HUES6 (cell line): ENCODE measurements at regions not wholly inside any gene's neighbourhood (a gene's known extent, or its start where the extent isn't known, plus 50 kb on each side); places are given as distances from the start of the nearest gene placed in this dataset.

Experiments used
- H3K27ac ChIP-seq: 2 replicates; pipeline ENCODE4 v1.7.0; 2013; ENCODE audit warnings: low read depth, mild to moderate bottlenecking, low read length, inconsistent platforms
- H3K27me3 ChIP-seq: 2 replicates; pipeline ENCODE4 v1.6.1; 2013; ENCODE audit warnings: low read length; ENCODE audit not compliant: control insufficient read depth, insufficient read depth
- H3K36me3 ChIP-seq: 2 replicates; pipeline ENCODE4 v1.6.1; 2013; ENCODE audit warnings: low read length; ENCODE audit not compliant: control insufficient read depth, insufficient read depth
- H3K4me1 ChIP-seq: 2 replicates; pipeline ENCODE4 v1.6.1; 2013; ENCODE audit warnings: low read length; ENCODE audit not compliant: control insufficient read depth, insufficient read depth
- H3K4me3 ChIP-seq: 2 replicates; pipeline ENCODE4 v1.5.1; 2013; ENCODE audit warnings: low read depth, low read length
- H3K9ac ChIP-seq: one replicate; pipeline ENCODE4 v1.6.1; 2013; ENCODE audit warnings: mild to moderate bottlenecking, low read length
- H3K9me3 ChIP-seq: 2 replicates; pipeline ENCODE4 v1.6.1; 2013; ENCODE audit warnings: low read depth, low read length; ENCODE audit not compliant: control insufficient read depth, insufficient read depth

- H3K27me3 ChIP-seq, result no peaks in the 10 kb centered on the region
- no peaks in the 10 kb centered on the region for H3K36me3 ChIP-seq
- H3K9ac ChIP-seq, result no peak overlapping the region
- no peaks in the 10 kb centered on the region for H3K4me1 ChIP-seq
- no peak overlapping the region for H3K4me3 ChIP-seq
- no peaks in the 10 kb centered on the region for H3K9me3 ChIP-seq
- H3K27ac ChIP-seq, result no peak overlapping the region
Observed at GRCh38 chr2:7348761-7349160, 431.5 kb downstream of the RNF144A start.

- Histone ChIP-seq H3K9ac (no peak overlapping the region), H3K9me3 (no peaks in the 10 kb centered on the region), H3K4me1 (no peaks in the 10 kb centered on the region), H3K27me3 (no peaks in the 10 kb centered on the region), H3K4me3 (no peak overlapping the region), H3K36me3 (no peaks in the 10 kb centered on the region), H3K27ac (no peak overlapping the region)
Observed at GRCh38 chr2:7352191-7352590, 435.0 kb downstream of the RNF144A start.

GRCh38 chr2:7353571-7353970 is 436.4 kb downstream of the RNF144A start:
- Histone ChIP-seq H3K4me1 (no peaks in the 10 kb centered on the region), H3K27me3 (no peaks in the 10 kb centered on the region), H3K4me3 (no peak overlapping the region), H3K9me3 (no peaks in the 10 kb centered on the region), H3K9ac (no peak overlapping the region), H3K27ac (no peak overlapping the region), H3K36me3 (no peaks in the 10 kb centered on the region)

- no peaks in the 10 kb centered on the region for H3K9me3 ChIP-seq
- H3K36me3 ChIP-seq, result no peaks in the 10 kb centered on the region
- H3K4me3 ChIP-seq, result no peak overlapping the region
- H3K27me3 ChIP-seq, result no peaks in the 10 kb centered on the region
- H3K9ac ChIP-seq, result no peak overlapping the region
- H3K27ac ChIP-seq, result no peak overlapping the region
- no peaks in the 10 kb centered on the region for H3K4me1 ChIP-seq
Observed at GRCh38 chr2:7355781-7356180, 438.6 kb downstream of the RNF144A start.

- no peaks in the 10 kb centered on the region for H3K9me3 ChIP-seq
- no peak overlapping the region for H3K9ac ChIP-seq
- H3K4me3 ChIP-seq, result no peak overlapping the region
- no peak overlapping the region for H3K27ac ChIP-seq
- no peaks in the 10 kb centered on the region for H3K4me1 ChIP-seq
- no peaks in the 10 kb centered on the region for H3K36me3 ChIP-seq
- no peaks in the 10 kb centered on the region for H3K27me3 ChIP-seq
Observed at GRCh38 chr2:7356909-7357584, 439.8 kb downstream of the RNF144A start.

GRCh38 chr2:7357993-7358392 is 440.8 kb downstream of the RNF144A start:
- Histone ChIP-seq H3K27me3 (no peaks in the 10 kb centered on the region), H3K4me3 (no peak overlapping the region), H3K4me1 (no peaks in the 10 kb centered on the region), H3K27ac (no peak overlapping the region), H3K9ac (no peak overlapping the region), H3K36me3 (no peaks in the 10 kb centered on the region), H3K9me3 (no peaks in the 10 kb centered on the region)

GRCh38 chr2:7358865-7359447 is 441.7 kb downstream of the RNF144A start:
- Histone ChIP-seq H3K9ac (no peak overlapping the region), H3K4me3 (no peak overlapping the region), H3K27me3 (no peaks in the 10 kb centered on the region), H3K9me3 (no peaks in the 10 kb centered on the region), H3K36me3 (no peaks in the 10 kb centered on the region), H3K27ac (no peak overlapping the region), H3K4me1 (no peaks in the 10 kb centered on the region)

- Histone ChIP-seq H3K9ac (no peak overlapping the region), H3K36me3 (no peaks in the 10 kb centered on the region), H3K4me1 (no peaks in the 10 kb centered on the region), H3K27ac (no peak overlapping the region), H3K4me3 (no peak overlapping the region), H3K9me3 (no peaks in the 10 kb centered on the region), H3K27me3 (no peaks in the 10 kb centered on the region)
Observed at GRCh38 chr2:7363906-7364305, 446.7 kb downstream of the RNF144A start.

GRCh38 chr2:7368211-7368610 is 451.0 kb downstream of the RNF144A start:
- Histone ChIP-seq H3K9ac (no peak overlapping the region), H3K27me3 (no peaks in the 10 kb centered on the region), H3K9me3 (no peaks in the 10 kb centered on the region), H3K4me1 (no peaks in the 10 kb centered on the region), H3K36me3 (no peaks in the 10 kb centered on the region), H3K4me3 (no peak overlapping the region), H3K27ac (no peak overlapping the region)

GRCh38 chr2:7373156-7373555 is 455.9 kb downstream of the RNF144A start:
- no peaks in the 10 kb centered on the region for H3K9me3 ChIP-seq
- H3K4me3 ChIP-seq, result no peak overlapping the region
- no peaks in the 10 kb centered on the region for H3K27me3 ChIP-seq
- H3K27ac ChIP-seq, result no peak overlapping the region
- no peaks in the 10 kb centered on the region for H3K4me1 ChIP-seq
- H3K36me3 ChIP-seq, result no peaks in the 10 kb centered on the region
- no peak overlapping the region for H3K9ac ChIP-seq

- no peak overlapping the region for H3K4me3 ChIP-seq
- no peaks in the 10 kb centered on the region for H3K4me1 ChIP-seq
- no peak overlapping the region for H3K9ac ChIP-seq
- H3K9me3 ChIP-seq, result no peaks in the 10 kb centered on the region
- no peaks in the 10 kb centered on the region for H3K36me3 ChIP-seq
- H3K27ac ChIP-seq, result no peak overlapping the region
- no peaks in the 10 kb centered on the region for H3K27me3 ChIP-seq
Observed at GRCh38 chr2:7375901-7376300, 458.7 kb downstream of the RNF144A start.
